ENCODE measurements at regions not wholly inside any gene's neighbourhood (a gene's known extent, or its start where the extent isn't known, plus 50 kb on each side); places are given as distances from the start of the nearest gene placed in this dataset.
"Not testable (repeated sequence)": the region's sequence is repeated elsewhere in the genome, so short reads cannot be mapped to it uniquely, and the experiment has no call there.

DNA sequence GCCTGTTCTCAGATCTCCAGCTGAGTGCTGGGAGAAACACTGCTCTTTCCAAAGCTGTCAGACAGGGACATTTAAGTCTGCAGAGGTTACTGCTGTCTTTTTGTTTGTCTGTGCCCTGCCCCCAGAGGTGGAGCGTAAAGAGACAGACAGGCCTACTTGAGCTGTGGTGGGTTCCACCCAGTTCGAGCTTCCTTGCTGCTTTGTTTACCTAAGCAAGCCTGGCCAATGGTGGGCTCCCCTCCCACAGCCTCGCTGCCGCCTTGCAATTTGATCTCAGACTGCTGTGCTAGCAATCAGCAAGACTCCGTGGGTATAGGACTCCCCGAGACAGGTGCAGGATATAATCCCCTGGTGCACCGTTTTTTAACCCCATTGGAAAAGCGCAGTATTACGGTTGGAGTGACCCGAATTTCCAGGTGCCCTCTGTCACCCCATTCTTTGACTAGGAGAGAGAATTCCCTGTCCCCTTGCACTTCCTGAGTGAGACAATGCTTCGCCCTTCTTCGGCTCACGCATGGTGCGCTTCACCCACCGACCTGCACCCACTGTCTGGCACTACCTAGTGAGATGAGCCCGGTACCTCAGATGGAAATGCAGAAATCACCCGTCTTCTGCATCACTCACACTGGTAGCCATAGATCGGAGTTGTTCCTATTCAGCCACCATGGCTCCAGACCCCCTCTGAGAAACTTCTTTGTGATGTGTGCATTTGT is 650.3 kb upstream of the ALG10B start:
- H3K4me3 Mint-ChIP-seq = no peak overlapping the region
- no peaks in the 10 kb centered on the region for H3K4me1 Mint-ChIP-seq
- POLR2A ChIA-PET = no interaction called here
- peaks cover 0 to 28% (median 12%) of the 10 kb centered on the region in 9 donors for H3K9me3 Mint-ChIP-seq
- DNase-seq (no peak), ATAC-seq (no peak)
- no peaks in the 10 kb centered on the region for H3K27me3 Mint-ChIP-seq
- no peak overlapping the region for H3K27ac Mint-ChIP-seq
- H3K36me3 Mint-ChIP-seq = peaks cover 0 to 6% (median 2%) of the 10 kb centered on the region in 3 donors

DNA sequence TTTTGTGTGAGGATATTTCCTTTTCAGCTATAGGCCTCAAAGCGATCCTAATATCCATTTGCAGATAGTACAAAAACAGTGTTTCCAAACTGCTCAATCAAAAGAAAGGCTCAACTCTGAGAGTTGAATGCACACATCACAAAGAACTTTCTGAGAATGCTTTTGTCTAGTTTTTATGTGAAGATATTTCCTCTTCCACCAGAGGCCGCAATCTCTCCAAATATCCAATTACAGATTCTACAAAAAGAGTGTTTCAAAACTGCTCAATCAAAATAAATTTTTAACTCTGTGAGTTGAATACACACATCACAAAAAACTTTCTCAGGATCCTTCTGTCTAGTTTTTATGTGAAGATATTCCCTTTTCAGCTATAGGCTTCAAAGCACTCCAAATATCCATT is 648.0 kb upstream of the ALG10B start:
- H3K27me3 Mint-ChIP-seq, POLR2A ChIA-PET, DNase-seq, H3K4me1 Mint-ChIP-seq, H3K27ac Mint-ChIP-seq, H3K4me3 Mint-ChIP-seq, H3K36me3 Mint-ChIP-seq, ATAC-seq: not testable (repeated sequence)
- H3K9me3 Mint-ChIP-seq = peaks cover 0 to 21% (median 5%) of the 10 kb centered on the region in 9 donors

DNA sequence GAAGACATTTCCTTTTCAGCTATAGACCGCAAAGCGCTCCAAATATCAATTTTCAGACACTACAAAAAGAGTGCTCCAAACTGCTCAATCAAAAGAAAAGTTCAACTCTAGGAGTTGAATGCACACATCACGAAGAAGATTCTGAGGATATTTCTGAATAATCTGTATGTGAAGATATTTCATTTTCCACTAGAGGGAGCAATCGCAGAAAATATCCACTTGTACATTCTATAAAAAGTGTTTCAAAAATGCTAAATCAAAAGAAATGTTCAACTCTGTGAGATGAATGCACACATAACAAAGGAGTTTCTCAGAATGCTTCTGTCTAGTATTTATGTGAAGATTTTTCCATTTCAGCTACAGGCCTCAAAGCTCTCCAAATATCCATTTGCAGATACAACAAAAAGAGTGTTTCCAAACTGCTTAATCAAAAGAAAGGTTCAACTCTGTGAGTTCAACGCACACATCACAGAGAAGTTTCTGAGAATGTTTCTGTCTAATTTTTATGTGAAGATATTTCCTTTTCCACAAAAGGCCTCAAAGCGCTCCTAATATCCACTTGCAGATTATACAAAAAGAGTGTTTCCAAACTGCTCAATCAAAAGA is 643.8 kb upstream of the ALG10B start:
- Mint-ChIP-seq H3K9me3 (peaks cover 0 to 19% (median 0%) of the 10 kb centered on the region in 9 donors), H3K27me3 (no peaks in the 10 kb centered on the region), H3K36me3 (no peaks in the 10 kb centered on the region), H3K4me3 (no peak overlapping the region), H3K4me1 (no peaks in the 10 kb centered on the region), H3K27ac (no peak overlapping the region)
- DNase-seq (no peak), ATAC-seq (no peak)
- POLR2A ChIA-PET = no interaction called here

DNA sequence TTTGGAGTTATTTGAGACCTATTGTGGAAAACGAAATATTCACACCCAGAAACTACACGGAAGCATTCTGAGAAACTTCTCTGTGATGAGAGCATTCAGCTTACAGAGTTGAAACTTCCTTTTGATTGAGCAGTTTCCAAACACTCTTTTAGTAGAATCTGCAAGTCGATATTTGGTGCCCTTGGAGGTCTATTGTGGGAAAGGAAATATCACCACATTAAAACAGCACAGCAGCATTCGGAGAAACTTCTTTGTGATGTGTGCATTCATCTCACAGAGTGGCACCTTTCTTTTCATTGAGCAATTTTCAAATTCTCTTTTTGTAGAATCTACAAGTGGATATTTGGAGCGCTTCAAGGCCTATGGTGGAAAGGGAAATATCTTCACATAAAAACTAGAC is 595.7 kb upstream of the ALG10B start:
- ATAC-seq (no peak), DNase-seq (no peak)
- Mint-ChIP-seq H3K4me3 (no peak overlapping the region), H3K4me1 (no peaks in the 10 kb centered on the region), H3K36me3 (no peaks in the 10 kb centered on the region), H3K9me3 (peaks cover 0 to 33% (median 9%) of the 10 kb centered on the region in 9 donors), H3K27me3 (no peaks in the 10 kb centered on the region), H3K27ac (no peak overlapping the region)
- POLR2A ChIA-PET = no interaction called here

DNA sequence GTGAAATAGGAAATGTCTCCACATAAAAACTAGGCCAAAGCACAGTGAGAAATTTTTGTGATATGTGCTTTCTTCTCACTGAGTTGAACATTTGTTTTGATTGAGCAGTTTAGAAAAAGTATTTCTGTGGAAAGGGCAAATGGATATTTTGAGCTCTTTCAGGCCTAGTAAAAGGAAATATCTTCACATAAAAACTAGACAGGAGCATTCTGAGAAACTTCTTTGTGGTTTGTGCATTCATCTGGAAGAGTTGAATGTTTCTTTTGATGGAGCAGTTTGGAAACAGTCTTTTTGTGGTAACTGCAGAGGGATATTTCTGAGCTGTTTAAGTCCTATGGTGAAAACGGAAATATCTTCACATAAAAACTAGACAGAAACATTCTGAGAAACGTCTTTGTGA is 582.7 kb upstream of the ALG10B start:
- DNase-seq (no peak), ATAC-seq (no peak)
- Mint-ChIP-seq H3K27ac (no peak overlapping the region), H3K36me3 (peaks cover 0 to 15% (median 0%) of the 10 kb centered on the region in 3 donors), H3K27me3 (no peaks in the 10 kb centered on the region), H3K9me3 (peaks cover 0 to 58% (median 14%) of the 10 kb centered on the region in 9 donors), H3K4me3 (no peak overlapping the region), H3K4me1 (no peaks in the 10 kb centered on the region)
- POLR2A ChIA-PET = no interaction called here
